AG10803 (cell line): ENCODE measurements at regions not wholly inside any gene's neighbourhood (a gene's known extent, or its start where the extent isn't known, plus 50 kb on each side); places are given as distances from the start of the nearest gene placed in this dataset.
"Not testable (repeated sequence)": the region's sequence is repeated elsewhere in the genome, so short reads cannot be mapped to it uniquely, and the experiment has no call there.

Experiments used
- DNase-seq: peaks from one replicate; pipeline ENCODE4 v3.0.0; 2010; ENCODE audit warnings: low read depth
- H3K4me3 ChIP-seq: 2 replicates; pipeline ENCODE4 v1.5.1; 2011; ENCODE audit warnings: mild to moderate bottlenecking, low read length, control low read depth
- CTCF ChIP-seq: conservative IDR thresholded peaks from 2 replicates; pipeline ENCODE4 v1.5.1; 2011; ENCODE audit warnings: mild to moderate bottlenecking, low read length, control low read depth, inconsistent platforms

DNA sequence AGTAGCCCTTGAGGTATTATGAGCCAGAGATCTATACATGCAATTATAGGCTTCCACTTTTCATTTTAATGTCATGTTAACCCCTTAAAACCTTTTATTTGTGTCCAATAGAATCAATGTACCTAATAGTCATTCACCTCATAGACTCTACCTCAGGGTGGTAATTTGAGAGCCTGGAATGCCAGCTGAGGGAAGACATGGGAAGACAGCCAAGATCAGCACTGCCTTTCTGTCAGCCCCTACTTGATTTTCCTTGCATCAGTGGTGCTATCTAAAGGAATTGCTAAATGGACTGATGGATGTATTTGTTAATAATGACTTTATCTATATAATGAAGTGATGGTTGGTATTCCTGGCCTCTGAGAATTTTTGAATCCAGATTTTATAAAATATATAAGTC lies 113.3 kb upstream of the GBE1 start:
- no peak overlapping the region for H3K4me3 ChIP-seq
- no peak for TF ChIP-seq CTCF
- no peak for DNase-seq

DNA sequence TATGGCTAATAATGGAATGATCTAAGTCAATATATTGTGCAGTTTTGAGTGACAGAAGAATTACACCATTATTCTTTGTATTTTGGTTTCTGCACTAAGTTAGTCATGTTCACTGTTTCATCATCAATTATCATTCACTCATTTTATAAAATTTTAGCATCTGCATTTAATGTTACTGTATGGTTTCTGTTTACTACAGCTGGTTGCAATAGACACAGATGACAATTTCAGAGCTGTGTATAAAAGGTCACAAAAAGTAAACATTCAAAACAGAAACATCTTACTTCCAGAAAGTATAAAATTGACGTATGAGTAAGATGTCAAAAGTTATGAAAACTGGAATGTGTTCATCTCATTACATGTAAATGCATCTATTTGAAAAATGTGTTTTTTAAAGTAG lies 111.1 kb upstream of the GBE1 start:
- H3K4me3 ChIP-seq, result no peak overlapping the region
- no peak for DNase-seq
- no peak for TF ChIP-seq CTCF

GRCh38 chr3:81871358-81872155 lies 110.1 kb upstream of the GBE1 start:
- no peak for TF ChIP-seq CTCF
- DNase-seq, result no peak
- no peak overlapping the region for H3K4me3 ChIP-seq

DNA sequence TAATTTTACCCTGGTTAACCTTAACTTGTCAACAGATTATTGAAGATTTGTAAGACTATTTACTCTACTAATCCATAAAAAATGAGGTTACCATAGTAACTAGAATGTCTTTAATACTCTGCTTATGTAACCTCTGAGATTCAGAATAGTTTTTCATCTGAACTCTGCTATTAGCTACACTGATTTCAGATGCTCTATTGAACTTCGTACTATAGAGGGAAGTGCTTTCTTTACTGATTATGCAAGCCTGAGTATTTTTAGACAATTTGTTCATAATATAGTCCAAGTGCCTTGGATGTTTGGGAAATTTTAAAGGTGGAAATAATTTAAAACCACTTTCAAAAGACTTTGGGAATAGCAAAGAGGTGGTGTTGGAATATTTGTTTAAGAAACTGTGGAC lies 107.9 kb upstream of the GBE1 start:
- TF ChIP-seq CTCF, result no peak
- DNase-seq, result no peak
- H3K4me3 ChIP-seq, result no peak overlapping the region

- no peak for DNase-seq
- H3K4me3 ChIP-seq, result no peak overlapping the region
- TF ChIP-seq CTCF, result no peak
Measured at GRCh38 chr3:81868597-81868996, 107.2 kb upstream of the GBE1 start.

GRCh38 chr3:81867875-81868274 lies 106.4 kb upstream of the GBE1 start:
- no peak for TF ChIP-seq CTCF
- no peak for DNase-seq
- H3K4me3 ChIP-seq, result no peak overlapping the region

DNA sequence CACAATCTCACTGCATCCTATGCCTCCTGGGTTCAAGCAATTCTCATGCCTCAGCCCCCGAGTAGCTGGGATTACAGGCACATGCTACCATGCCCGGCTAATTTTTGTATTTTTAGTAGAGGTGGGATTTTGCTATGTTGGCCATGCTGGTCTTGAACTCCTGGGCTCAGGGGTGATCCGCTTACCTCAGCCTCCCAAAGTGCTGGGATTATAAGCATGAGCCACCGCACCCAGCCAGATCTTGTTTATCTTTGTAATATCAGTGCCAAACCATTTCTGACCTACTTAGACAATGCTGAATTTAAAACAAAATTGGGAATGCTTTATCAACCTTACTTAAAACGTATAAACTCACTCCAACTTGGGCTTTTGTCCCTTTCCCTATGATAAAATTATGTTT lies 103.7 kb upstream of the GBE1 start:
- not testable (repeated sequence) for DNase-seq, H3K4me3 ChIP-seq
